Right cardiac atrium (tissue), 5 donors: ENCODE measurements at regions not wholly inside any gene's neighbourhood (a gene's known extent, or its start where the extent isn't known, plus 50 kb on each side); places are given as distances from the start of the nearest gene placed in this dataset.
"Not testable (repeated sequence)": the region's sequence is repeated elsewhere in the genome, so short reads cannot be mapped to it uniquely, and the experiment has no call there.

Experiments
- ATAC-seq, 2 donors: fragments of 200-7000 bp; cut with Tn5 transposase; one replicate each; pipeline versions ENCODE4 v1.8.0 to v1.9.1; 2020; ENCODE audit warnings: moderate library complexity in 2 of 2, mild to moderate bottlenecking in 1 of 2
- DNase-seq, 3 donors: peaks; one replicate each; pipeline ENCODE4 v3.0.0-alpha.2; 2020
- H3K27ac ChIP-seq: one replicate; pipeline ENCODE4 v1.5.1; 2013; ENCODE audit warnings: mild to moderate bottlenecking, low read length, control low read depth, moderate library complexity
- H3K27me3 ChIP-seq: one replicate; pipeline ENCODE4 v1.6.1; 2013; ENCODE audit not compliant: control insufficient read depth, insufficient read depth
- H3K4me1 ChIP-seq: one replicate; pipeline ENCODE4 v1.6.1; 2013; ENCODE audit warnings: low read length; ENCODE audit not compliant: control insufficient read depth, insufficient read depth
- H3K4me3 ChIP-seq: one replicate; pipeline ENCODE4 v1.5.1; 2013; ENCODE audit warnings: low read length, control low read depth
- H3K9me3 ChIP-seq: one replicate; pipeline ENCODE4 v1.6.1; 2013; ENCODE audit warnings: low read length; ENCODE audit not compliant: control insufficient read depth
- whole genome bisulfite sequencing: extraction: QIAGEN DNeasy Blood & Tissue Kit; methylation state at CpG from one replicate; pipeline ENCODE4 v1.1.7; 2013; 5-methylcytosine and 5-hydroxymethylcytosine counted together
- intact Hi-C, 4 donors: fragments of 100-400 bp; cut with DNase I; formaldehyde crosslinking; loops; one replicate each; pipeline versions ENCODE4 v1.11.0 to v1.14.0; 2022 to 2023
- donor health status: healthy with polysubstance abuse.
- donor health status: DM: no; HTN: yes; CAD: no.
- donor health status: DM: no; HTN: no; CAD: no.
- donor health status: DM: no; HTN: yes; CAD: no; lungs with severe emphysema.
- donor health status: DM: yes; HTN: yes; CAD: no.

- H3K9me3 ChIP-seq: no peaks in the 10 kb centered on the region
- DNase-seq (no peak), ATAC-seq (no peak)
- H3K27ac ChIP-seq: no peak overlapping the region
- no peak overlapping the region for H3K4me3 ChIP-seq
- H3K4me1 ChIP-seq: no peaks in the 10 kb centered on the region
- intact Hi-C loops: no loop called here
- H3K27me3 ChIP-seq: no peaks in the 10 kb centered on the region
- whole genome bisulfite sequencing: 96% methylated on average over 2 of the region's 2 CpGs
Observed at GRCh38 chr7:63205136-63205535, 793.5 kb upstream of the ZNF722 start.

- DNase-seq, H3K27ac ChIP-seq, intact Hi-C loops, H3K9me3 ChIP-seq, H3K4me1 ChIP-seq, H3K4me3 ChIP-seq, H3K27me3 ChIP-seq, ATAC-seq: not testable (repeated sequence)
- 88% methylated on average over 17 of the region's 19 CpGs for WGBS
Observed at GRCh38 chr7:63233101-63233500, 765.5 kb upstream of the ZNF722 start.

- 79% methylated on average over 10 of the region's 10 CpGs for WGBS
- Histone ChIP-seq H3K4me3 (no peak overlapping the region), H3K27me3 (no peaks in the 10 kb centered on the region), H3K9me3 (no peaks in the 10 kb centered on the region), H3K27ac (no peak overlapping the region), H3K4me1 (no peaks in the 10 kb centered on the region)
- ATAC-seq (no peak), DNase-seq (peak in 1 of 3 donors; percentile 18)
- intact Hi-C loops: no loop called here
Observed at GRCh38 chr7:63233881-63234280, 764.8 kb upstream of the ZNF722 start.
